HUDEP-2 (cell line): ENCODE measurements at regions not wholly inside any gene's neighbourhood (a gene's known extent, or its start where the extent isn't known, plus 50 kb on each side); places are given as distances from the start of the nearest gene placed in this dataset.
"Not testable (repeated sequence)": the region's sequence is repeated elsewhere in the genome, so short reads cannot be mapped to it uniquely, and the experiment has no call there.

Experiments
- DNase-seq, 76 experiments: peaks; one replicate each; lab custom pipeline; 2025; ENCODE audit not compliant: unreplicated experiment in 76 of 76; lab: John Stamatoyannopoulos, UW

DNA sequence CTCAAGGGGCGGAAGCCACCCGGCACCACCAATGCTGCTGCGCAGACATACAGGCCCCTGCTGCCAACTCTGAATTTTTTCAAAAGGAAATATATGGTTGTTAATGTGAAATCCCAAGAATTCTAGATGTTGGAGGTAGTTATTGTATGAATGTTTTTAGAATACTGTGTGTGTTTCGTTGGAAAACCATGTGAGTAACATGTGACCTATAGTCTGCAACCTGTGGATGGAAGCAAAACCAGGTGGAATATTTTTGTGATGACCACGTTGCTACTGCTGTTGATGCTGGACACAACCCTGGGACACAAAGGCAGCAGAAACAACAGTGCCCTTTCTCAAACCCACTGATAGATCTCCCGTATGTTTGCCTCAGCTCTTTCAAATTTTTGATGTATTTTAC lies 376.3 kb upstream of the SALL1 start:
- DNase-seq, result no peak

- DNase-seq, result no peak
These were observed 375.6 kb upstream of the SALL1 start for GRCh38 chr16:51526621-51527020.

DNA sequence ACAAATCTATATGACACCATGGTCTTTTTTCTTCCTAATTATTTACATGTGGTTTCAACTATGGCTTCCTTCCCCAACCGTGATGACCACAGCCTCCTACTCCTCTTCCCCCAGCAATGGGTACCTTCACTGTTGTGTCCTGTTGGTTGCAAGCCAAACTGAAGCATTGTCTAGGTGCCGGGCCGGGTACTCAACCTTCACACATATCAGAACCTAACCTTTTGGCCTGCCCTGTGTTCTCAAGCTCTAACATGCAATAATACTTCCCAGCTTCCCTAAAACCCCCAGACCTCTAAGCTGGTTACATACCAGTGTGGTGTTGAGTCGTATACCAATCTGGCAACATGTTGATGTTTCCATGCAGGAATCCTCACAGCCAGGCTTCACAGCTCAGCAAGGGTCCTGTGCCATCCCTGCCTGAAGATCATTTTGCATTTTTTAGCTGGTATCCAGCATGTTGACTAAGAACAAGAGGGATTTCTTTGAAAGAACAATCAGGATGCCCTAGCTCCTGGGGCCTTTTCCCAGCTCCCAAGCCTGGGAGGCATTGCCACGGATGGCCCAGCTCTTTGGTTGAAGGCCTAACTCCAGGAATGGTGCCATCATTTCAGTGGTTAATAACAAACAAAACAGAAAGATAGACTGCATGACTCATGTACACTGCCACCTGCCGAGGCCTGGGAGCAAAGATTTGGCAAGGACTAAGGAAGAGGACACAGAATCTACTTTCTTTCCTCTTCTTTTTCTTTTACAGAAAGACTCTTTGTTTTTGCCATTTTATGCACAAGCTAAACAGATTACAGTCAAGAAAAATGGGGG lies 373.7 kb upstream of the SALL1 start:
- no peak for DNase-seq

DNA sequence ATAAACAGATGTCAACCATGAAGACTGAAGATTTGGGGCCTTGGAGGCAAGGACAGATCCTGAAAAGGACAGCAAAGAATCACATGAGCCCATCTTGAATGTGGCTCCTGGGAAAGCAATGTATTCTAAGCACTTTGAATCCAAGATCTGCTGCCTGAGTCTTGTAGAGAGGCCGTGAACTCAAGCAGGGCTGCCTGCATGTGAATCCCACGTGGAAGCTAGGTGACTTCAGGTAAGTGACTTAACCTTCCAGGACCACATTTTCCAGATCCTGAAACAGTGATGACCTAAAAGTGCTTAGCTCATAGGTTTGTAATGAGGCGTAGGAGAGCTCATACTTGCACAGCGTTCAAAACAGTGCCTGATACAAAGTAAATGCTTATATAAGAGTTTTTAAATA lies 373.0 kb upstream of the SALL1 start:
- DNase-seq, result no peak

GRCh38 chr16:51523400-51523799 lies 372.3 kb upstream of the SALL1 start:
- no peak for DNase-seq

GRCh38 chr16:51522902-51523301 lies 371.8 kb upstream of the SALL1 start:
- DNase-seq, result no peak

DNA sequence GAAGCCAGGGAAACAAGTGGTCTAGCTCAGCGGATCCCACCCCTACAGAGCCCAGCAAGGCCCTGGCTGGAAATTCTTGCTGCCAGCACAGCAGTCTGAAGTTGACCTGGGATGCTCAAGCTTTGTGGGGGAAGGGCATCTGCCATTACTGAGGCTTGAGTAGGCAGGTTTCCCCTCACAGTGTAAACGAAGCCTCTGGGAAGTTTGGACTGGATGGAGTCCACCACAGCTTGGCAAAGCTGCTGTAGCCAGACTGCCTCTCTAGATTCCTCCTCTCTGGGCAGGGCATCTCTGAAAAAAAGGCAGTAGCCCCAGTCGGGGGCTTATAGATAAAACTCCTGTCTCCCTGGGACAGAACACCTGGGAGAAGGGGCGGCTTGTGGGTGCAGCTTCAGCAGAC lies 365.9 kb upstream of the SALL1 start:
- DNase-seq, result not testable (repeated sequence)

- DNase-seq, result no peak
These were observed 359.3 kb upstream of the SALL1 start for GRCh38 chr16:51510416-51510815.

GRCh38 chr16:51509336-51509735 lies 358.3 kb upstream of the SALL1 start:
- DNase-seq, result no peak

DNA sequence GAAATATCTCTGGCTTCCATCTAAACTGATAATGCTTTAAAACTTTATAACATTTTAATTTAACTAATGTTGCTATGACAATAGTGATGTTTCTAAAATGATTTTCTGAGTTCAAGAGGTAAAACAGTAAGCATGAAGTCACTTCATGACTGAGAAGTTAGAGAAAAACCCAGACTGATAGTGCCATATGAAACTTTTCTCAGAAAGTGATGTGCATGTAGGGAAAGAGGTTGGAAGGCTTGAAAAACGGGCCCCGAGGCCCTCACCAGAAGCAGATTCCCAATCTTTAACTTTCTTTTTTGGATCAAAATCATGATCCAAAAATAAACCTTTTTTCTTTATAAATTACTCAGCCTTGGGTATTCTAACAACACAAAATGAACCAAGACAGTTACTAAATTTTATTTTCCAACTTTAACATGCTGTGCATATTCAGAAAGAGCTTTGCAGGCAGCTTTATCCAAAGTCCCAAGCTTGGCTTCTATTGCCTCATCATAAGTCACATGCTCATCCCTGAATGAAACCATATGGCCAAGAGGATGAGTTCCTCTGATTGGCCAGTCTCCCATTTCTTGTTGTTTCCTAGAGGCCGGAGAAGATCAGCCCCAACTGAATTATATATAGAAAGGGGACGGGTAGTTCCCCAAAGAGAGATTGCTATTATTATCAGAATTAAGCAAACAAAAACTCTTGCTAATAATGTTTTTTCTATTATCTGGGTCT lies 357.6 kb upstream of the SALL1 start:
- no peak for DNase-seq

DNA sequence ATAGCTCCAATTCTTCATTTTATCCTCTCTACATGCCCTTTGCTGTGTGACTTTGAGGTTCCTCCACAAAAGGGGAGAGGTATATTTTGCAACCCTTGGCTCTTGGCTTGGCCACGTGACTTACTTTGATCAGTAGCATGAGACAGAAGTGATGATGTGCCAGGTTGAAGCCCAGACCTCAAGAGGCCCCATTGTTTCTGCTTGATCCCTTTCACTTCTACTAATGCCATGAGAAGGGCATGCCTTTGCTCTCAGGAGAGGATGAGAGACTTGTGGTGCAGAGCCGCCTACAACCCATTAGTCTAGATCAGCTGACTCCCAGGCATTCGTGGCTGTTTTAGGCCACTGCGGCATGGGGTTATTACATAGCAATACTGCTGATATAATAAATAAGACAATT lies 356.2 kb upstream of the SALL1 start:
- no peak for DNase-seq

DNA sequence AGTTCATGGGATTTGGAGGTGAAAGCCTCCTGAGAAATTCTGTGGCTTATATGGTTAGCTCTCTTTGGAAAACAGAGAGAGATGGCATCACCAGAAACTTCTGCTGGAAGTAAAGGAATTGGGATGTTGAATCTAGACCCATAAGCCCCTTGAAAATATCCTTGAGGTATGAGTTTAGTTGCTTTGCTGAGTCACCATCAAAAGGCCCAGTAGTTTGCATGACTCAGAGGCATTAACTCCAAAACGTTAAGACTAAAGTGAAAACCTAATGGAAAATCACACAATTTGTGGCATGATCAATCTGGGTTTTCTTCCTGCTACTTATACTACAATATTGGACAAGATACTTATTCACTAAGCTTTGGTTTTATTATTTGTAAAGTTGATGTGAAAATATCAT lies 349.2 kb upstream of the SALL1 start:
- no peak for DNase-seq

- DNase-seq, result no peak
These were observed 346.6 kb upstream of the SALL1 start for GRCh38 chr16:51497541-51498211.

DNA sequence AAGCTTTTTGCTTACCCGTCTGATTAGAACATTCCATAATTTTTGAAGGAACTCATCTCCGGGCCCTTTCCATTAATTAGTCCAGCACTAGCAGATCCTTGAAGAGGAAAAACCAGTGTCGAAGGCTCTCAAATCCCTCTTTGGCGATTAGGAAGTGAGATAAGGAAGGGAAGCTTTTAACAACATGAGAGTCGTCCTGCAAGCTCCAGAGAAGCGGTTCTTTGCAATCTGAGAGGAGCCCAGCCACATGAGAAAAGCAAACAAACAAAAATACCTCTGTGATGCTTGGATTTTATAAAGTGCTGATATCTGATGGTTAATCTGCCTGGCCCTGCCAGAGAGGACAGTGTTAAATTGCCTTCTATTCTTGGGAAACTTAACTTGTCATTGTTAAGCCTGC lies 339.8 kb upstream of the SALL1 start:
- no peak for DNase-seq

GRCh38 chr16:51487880-51488279 lies 336.8 kb upstream of the SALL1 start:
- DNase-seq, result no peak

DNA sequence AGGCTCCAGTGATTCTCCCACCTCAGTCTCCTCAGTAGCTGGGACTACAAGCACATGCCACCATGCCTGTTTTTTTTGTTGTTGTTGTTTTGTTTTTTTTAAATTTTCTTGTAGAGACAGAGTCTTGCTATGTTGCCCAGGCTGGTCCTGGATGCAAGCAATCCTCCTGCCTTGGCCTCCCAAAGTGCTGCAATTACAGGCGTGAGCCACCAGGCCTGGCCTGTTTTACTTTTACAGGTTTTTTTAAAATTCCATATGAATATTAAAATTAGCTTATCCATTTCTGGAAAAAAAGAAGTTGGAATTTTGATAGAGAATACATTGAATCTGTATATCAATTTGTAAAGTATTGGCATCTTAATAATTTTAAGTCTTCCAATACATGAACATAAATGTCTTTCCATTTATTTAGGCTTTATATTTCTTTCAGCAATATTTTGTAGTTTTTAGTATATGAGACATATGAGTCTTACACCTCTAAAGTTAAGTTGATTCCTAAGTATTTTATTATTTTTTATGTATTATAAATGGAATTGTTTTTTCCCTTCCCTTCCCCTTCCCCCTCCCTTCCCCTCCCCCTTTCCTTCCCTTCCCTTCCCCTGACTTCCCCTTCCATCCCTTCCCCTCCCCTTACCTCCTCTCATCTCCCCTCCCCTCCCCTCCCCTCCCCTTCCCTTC lies 323.5 kb upstream of the SALL1 start:
- no peak for DNase-seq

DNA sequence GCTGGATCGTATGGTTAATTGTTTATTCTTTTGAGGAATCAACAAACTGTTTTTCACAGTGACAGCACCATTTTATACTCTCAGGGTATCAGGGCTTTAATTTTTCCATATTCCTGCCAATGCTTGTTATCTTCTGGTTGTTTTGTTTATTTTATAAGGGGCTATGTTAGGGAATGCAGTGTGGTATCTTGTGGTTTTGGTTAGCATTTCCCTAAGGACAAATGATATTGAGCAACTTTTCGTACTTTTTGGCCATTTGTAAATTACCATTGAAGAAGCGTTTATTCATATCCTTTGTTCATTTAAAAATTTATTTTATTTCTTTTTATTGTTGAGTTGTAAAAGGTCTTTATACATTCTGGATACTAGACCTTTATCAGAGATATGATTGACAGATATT lies 322.0 kb upstream of the SALL1 start:
- no peak for DNase-seq

DNA sequence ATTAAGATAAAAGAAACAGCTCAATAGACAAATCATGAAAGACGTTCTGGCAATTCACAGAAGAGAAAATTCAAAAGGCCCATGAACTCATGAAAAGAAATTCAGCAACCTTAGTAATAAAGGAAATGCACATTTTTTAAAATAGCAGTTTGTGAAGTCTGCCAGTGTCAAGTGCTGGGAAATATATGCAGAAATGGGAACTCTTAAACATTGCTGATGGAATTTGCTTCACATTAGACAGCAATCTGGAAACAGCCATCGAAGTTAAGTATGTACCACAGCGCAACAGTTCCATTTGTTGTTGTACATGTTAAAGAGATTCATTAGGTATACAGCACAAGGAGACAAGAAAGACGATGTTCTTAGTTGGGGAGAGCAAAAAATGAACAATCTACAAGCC lies 319.4 kb upstream of the SALL1 start:
- no peak for DNase-seq

DNA sequence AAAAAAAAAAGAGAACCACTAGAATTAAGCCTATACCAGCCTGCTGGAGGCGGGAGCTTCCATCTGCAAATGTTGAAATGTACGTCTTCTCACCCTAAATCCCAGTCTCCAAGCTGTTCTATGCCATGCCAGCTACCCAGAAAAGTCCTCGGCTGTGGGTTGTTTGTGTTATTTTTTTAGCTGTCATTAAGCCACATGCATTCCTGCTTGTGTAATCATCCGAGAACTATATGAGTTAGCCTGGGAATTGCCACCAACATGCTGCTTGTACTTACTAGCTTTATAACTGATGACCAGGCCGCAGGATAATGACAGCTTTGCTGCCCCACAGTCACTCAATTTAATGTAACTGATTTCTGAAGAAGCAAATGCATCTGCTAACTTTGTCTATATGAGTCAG lies 313.9 kb upstream of the SALL1 start:
- DNase-seq, result no peak

DNA sequence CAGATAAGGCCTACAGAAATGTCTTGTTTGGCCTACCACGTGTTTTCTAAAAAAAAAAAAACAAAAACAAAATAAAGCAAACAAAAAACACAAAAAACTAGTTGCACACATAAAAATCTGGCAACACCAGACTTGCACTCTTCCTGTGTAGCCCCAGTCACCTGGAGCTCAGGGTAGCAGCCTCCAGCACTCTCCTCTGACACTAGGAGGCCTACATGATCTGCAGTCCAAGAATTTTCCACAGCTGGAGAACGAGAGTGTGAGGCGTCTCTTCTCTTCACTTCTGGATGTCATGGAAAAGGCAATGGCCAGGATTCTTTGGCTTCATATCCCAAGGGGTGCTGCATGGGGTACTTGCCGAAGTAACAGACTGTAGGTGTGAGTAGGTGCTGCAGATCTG lies 310.2 kb upstream of the SALL1 start:
- no peak for DNase-seq
